Astrocyte (in vitro differentiated cells and primary cell): ENCODE measurements at regions not wholly inside any gene's neighbourhood (a gene's known extent, or its start where the extent isn't known, plus 50 kb on each side); places are given as distances from the start of the nearest gene placed in this dataset.
"Not testable (repeated sequence)": the region's sequence is repeated elsewhere in the genome, so short reads cannot be mapped to it uniquely, and the experiment has no call there.

Experiments used
- DNase-seq: peaks from one replicate; pipeline ENCODE4 v3.0.0-alpha.2; 2010; ENCODE audit warnings: low read depth
- FAIRE-seq: peaks from 2 replicates; lab custom pipeline; 2011; peaks lifted over from hg19 to GRCh38; lab: Jason Lieb, UNC
- H2AFZ ChIP-seq: 2 replicates; pipeline ENCODE4 v1.6.0; 2012; ENCODE audit warnings: low read depth, low read length, inconsistent platforms
- H3K27ac ChIP-seq: 2 replicates; pipeline ENCODE4 v1.5.1; 2011; ENCODE audit warnings: low read depth, low read length, inconsistent platforms
- H3K27me3 ChIP-seq: 2 replicates; pipeline ENCODE4 v1.6.0; 2011; ENCODE audit warnings: low read length, inconsistent platforms; ENCODE audit not compliant: insufficient read depth
- H3K36me3 ChIP-seq: 2 replicates; pipeline ENCODE4 v1.5.1; 2011; ENCODE audit warnings: low read length, inconsistent platforms; ENCODE audit not compliant: insufficient read depth
- H3K4me1 ChIP-seq: 2 replicates; pipeline ENCODE4 v1.5.1; 2011; ENCODE audit warnings: low read length, inconsistent platforms; ENCODE audit not compliant: insufficient read depth
- H3K4me2 ChIP-seq: 2 replicates; pipeline ENCODE4 v1.6.0; 2012; ENCODE audit warnings: low read length, inconsistent platforms
- H3K4me3 ChIP-seq: 2 replicates; pipeline ENCODE4 v1.5.1; 2011; ENCODE audit warnings: low read depth, mild to moderate bottlenecking, low read length, inconsistent platforms; ENCODE audit not compliant: insufficient read depth
- H3K79me2 ChIP-seq: 2 replicates; pipeline ENCODE4 v1.6.0; 2012; ENCODE audit warnings: mild to moderate bottlenecking, low read length, inconsistent platforms; ENCODE audit not compliant: insufficient read depth
- H3K9ac ChIP-seq: 2 replicates; pipeline ENCODE4 v1.6.0; 2012; ENCODE audit warnings: mild to moderate bottlenecking, low read length, inconsistent platforms
- H3K9me3 ChIP-seq: 2 replicates; pipeline ENCODE4 v1.5.1; 2012; ENCODE audit warnings: low read depth, mild to moderate bottlenecking, low read length, inconsistent platforms; ENCODE audit not compliant: insufficient read depth
- H4K20me1 ChIP-seq: 2 replicates; pipeline ENCODE4 v1.6.0; 2012; ENCODE audit warnings: low read length, inconsistent platforms; ENCODE audit not compliant: insufficient read depth
- H3K27ac Mint-ChIP-seq: one replicate; pipeline ENCODE4 v1.8.0; 2021; ENCODE audit warnings: mild to moderate bottlenecking, mixed read lengths; ENCODE audit not compliant: unreplicated experiment
- H3K27me3 Mint-ChIP-seq: one replicate; pipeline ENCODE4 v1.8.0; 2021; ENCODE audit warnings: low read depth, mixed read lengths; ENCODE audit not compliant: unreplicated experiment
- H3K36me3 Mint-ChIP-seq: one replicate; pipeline ENCODE4 v1.8.0; 2021; ENCODE audit warnings: low read depth, mixed read lengths; ENCODE audit not compliant: unreplicated experiment
- H3K4me1 Mint-ChIP-seq: one replicate; pipeline ENCODE4 v1.8.0; 2021; ENCODE audit warnings: low read depth, mixed read lengths; ENCODE audit not compliant: unreplicated experiment
- H3K4me3 Mint-ChIP-seq: one replicate; pipeline ENCODE4 v1.8.0; 2021; ENCODE audit warnings: mild to moderate bottlenecking, moderate library complexity, mixed read lengths; ENCODE audit not compliant: unreplicated experiment
- H3K9me3 Mint-ChIP-seq: one replicate; pipeline ENCODE4 v1.8.0; 2021; ENCODE audit warnings: mild to moderate bottlenecking, mixed read lengths; ENCODE audit not compliant: unreplicated experiment
- EZH2 ChIP-seq: IDR thresholded peaks from 2 replicates; pipeline ENCODE4 v1.6.1; 2012; ENCODE audit warnings: mild to moderate bottlenecking, low read length, inconsistent platforms; ENCODE audit not compliant: insufficient read depth
- TF ChIP-seq, protein P1 (sequence below): IDR thresholded peaks from 2 replicates; pipeline ENCODE4 v1.5.1; 2011; ENCODE audit warnings: low read depth, mild to moderate bottlenecking, inconsistent platforms, low read length, moderate library complexity; ENCODE audit not compliant: insufficient read depth

DNA sequence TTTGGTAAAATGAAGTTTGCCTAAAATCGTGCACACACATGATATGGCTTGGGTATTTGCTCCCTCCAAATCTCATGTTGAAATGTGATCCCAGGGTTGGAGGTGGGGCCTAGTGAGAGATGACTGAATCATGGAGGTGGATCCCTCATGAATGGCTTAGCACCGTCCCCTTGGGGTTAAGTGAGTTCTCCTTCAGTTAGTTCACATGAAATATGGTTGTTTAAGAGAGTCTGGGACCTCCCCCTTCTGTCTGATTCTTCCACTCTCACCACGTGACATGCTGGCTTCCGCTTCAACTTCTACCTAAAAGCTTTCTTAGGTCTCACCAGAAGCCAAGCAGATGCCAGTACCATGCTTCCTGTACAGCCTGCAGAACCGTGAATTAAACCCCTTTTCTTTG, 58.4 kb downstream of the SIPA1L2 start:
- TF ChIP-seq EZH2 = no peak
- TF ChIP-seq, protein P1, sequence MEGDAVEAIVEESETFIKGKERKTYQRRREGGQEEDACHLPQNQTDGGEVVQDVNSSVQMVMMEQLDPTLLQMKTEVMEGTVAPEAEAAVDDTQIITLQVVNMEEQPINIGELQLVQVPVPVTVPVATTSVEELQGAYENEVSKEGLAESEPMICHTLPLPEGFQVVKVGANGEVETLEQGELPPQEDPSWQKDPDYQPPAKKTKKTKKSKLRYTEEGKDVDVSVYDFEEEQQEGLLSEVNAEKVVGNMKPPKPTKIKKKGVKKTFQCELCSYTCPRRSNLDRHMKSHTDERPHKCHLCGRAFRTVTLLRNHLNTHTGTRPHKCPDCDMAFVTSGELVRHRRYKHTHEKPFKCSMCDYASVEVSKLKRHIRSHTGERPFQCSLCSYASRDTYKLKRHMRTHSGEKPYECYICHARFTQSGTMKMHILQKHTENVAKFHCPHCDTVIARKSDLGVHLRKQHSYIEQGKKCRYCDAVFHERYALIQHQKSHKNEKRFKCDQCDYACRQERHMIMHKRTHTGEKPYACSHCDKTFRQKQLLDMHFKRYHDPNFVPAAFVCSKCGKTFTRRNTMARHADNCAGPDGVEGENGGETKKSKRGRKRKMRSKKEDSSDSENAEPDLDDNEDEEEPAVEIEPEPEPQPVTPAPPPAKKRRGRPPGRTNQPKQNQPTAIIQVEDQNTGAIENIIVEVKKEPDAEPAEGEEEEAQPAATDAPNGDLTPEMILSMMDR = no peak
- Histone ChIP-seq H3K79me2 (no peaks in the 10 kb centered on the region), H3K4me3 (no peak overlapping the region), H3K9ac (no peak overlapping the region), H4K20me1 (no peaks in the 10 kb centered on the region), H3K9me3 (no peaks in the 10 kb centered on the region), H3K27ac (no peak overlapping the region), H3K4me1 (no peaks in the 10 kb centered on the region), H3K4me2 (no peak overlapping the region), H3K36me3 (no peaks in the 10 kb centered on the region), H3K27me3 (no peaks in the 10 kb centered on the region), H2AFZ (no peak overlapping the region)
- peaks cover 5% of the 10 kb centered on the region for H3K36me3 Mint-ChIP-seq
- DNase-seq (peak; percentile 40), FAIRE-seq (no peak)
- no peak overlapping the region for H3K4me3 Mint-ChIP-seq
- H3K27me3 Mint-ChIP-seq = no peaks in the 10 kb centered on the region
- H3K27ac Mint-ChIP-seq = no peak overlapping the region
- peaks cover 24% of the 10 kb centered on the region for H3K4me1 Mint-ChIP-seq
- no peaks in the 10 kb centered on the region for H3K9me3 Mint-ChIP-seq

DNA sequence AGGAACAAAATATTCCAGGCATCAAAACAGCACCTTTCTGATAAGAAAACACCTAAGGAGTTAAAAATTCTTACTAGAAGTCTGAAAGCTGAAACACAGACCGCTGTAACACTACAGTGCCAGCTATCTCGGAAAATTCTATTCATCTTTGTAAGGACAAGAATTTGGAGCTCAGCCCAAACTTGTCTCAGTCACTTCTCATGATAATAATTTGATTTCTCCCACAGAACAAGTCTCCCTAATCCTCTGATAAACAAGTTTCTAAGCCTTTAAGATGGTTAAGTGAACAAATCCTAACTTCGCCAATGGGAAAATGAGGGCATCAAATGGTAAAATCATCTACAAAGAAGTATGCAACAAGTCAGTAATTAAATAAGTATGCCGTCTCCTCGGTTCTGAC, 59.9 kb downstream of the SIPA1L2 start:
- no peak overlapping the region for H3K4me3 Mint-ChIP-seq
- H3K9me3 ChIP-seq = no peaks in the 10 kb centered on the region
- H3K36me3 ChIP-seq = no peaks in the 10 kb centered on the region
- H3K9ac ChIP-seq = no peak overlapping the region
- H3K27me3 Mint-ChIP-seq = no peaks in the 10 kb centered on the region
- FAIRE-seq (no peak), DNase-seq (peak; percentile 64)
- no peak overlapping the region for H2AFZ ChIP-seq
- H3K4me1 ChIP-seq = no peaks in the 10 kb centered on the region
- H3K4me3 ChIP-seq = no peak overlapping the region
- H3K4me1 Mint-ChIP-seq = peaks cover 26% of the 10 kb centered on the region
- H3K27ac Mint-ChIP-seq = no peak overlapping the region
- TF ChIP-seq, protein P1 = no peak
- TF ChIP-seq EZH2 = no peak
- H3K36me3 Mint-ChIP-seq = peaks cover 5% of the 10 kb centered on the region
- H3K79me2 ChIP-seq = no peaks in the 10 kb centered on the region
- H3K9me3 Mint-ChIP-seq = no peaks in the 10 kb centered on the region
- no peaks in the 10 kb centered on the region for H3K27me3 ChIP-seq
- no peaks in the 10 kb centered on the region for H4K20me1 ChIP-seq
- H3K4me2 ChIP-seq = no peak overlapping the region
- no peak overlapping the region for H3K27ac ChIP-seq

DNA sequence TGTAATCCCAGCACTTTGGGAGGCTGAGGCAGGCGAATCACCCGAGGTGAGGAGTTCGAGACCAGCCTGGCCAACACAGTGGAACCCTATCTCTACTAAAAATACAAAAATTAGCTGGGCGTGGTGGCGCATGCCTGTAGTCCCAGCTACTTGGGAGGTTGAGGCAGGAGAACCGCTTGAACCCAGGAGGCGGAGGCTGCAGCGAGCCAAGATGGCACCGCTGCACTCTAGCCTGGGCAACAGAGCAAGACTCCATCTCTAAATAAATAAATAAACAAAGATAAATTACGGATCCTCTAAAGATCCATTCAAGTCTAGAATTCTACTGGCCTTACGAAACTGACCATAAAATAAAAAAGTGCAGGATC, 60.4 kb downstream of the SIPA1L2 start:
- not testable (repeated sequence) for H3K79me2 ChIP-seq, H3K27me3 ChIP-seq, H4K20me1 ChIP-seq, DNase-seq, H3K27ac Mint-ChIP-seq, H3K4me3 Mint-ChIP-seq, H3K36me3 Mint-ChIP-seq, H3K9ac ChIP-seq, H3K9me3 ChIP-seq, FAIRE-seq, H3K36me3 ChIP-seq, H3K9me3 Mint-ChIP-seq, H3K27me3 Mint-ChIP-seq, H2AFZ ChIP-seq, H3K4me1 ChIP-seq, H3K4me2 ChIP-seq, H3K4me3 ChIP-seq, H3K27ac ChIP-seq
- H3K4me1 Mint-ChIP-seq = peaks cover 24% of the 10 kb centered on the region
